HG02884 (cell line): ENCODE measurements at regions not wholly inside any gene's neighbourhood (a gene's known extent, or its start where the extent isn't known, plus 50 kb on each side); places are given as distances from the start of the nearest gene placed in this dataset.
A peak's percentile ranks its signal among the peaks of the same experiment; 100 is the strongest.
"Not testable (repeated sequence)": the region's sequence is repeated elsewhere in the genome, so short reads cannot be mapped to it uniquely, and the experiment has no call there.

Experiments used
- ATAC-seq: cut with Tn5 transposase; IDR thresholded peaks from one replicate; pipeline ENCODE4 v1.9.1; 2021; ENCODE audit warnings: mild to moderate bottlenecking, moderate library complexity; ENCODE audit not compliant: unreplicated experiment

DNA sequence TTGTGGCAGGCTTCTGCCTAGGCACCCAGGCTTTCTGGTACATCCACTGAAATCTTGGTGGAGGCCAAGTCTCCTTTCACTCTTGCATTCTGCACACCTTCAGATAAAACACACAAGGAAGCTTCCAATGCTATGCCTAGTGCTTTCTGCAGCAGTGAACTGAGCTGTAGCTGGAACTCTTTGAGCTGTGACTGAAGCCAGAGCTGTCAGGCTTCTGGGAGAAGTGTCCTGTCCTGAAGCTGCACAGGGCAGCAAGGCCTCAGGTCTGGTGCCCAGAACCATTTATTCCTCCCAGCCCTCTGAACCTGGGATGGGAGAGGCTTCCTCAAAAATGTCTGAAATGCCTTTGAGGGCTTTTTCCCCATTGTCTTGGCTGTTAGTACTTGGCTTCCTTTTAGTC, 941.7 kb downstream of the LRFN5 start:
- no peak for ATAC-seq

GRCh38 chr14:42545636-42546035, 939.0 kb downstream of the LRFN5 start:
- ATAC-seq = no peak

DNA sequence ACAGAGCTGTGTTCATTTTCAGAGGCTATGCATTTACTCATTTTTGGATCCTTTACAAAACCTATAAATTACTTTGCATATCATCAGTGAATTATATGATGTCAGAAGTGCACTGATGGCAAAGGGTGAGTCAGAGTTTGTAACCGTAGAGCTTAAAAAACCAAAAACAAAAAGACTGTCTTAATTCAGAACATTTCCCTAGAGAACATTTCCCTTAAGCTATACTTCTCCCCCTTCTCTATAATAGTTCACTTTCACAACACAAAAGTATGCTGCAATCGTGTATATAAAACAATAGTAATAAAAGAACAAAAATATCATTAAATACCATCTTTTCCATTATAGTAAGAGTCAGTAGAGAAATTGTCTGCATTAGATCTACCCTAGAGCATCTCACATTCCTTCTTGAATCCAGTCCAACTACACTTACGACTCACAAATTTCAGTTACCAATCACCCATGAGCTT, 934.9 kb downstream of the LRFN5 start:
- ATAC-seq = no peak

- no peak for ATAC-seq
Measured at GRCh38 chr14:42535397-42535796, 928.7 kb downstream of the LRFN5 start.

GRCh38 chr14:42533476-42533875, 926.8 kb downstream of the LRFN5 start:
- ATAC-seq = no peak

DNA sequence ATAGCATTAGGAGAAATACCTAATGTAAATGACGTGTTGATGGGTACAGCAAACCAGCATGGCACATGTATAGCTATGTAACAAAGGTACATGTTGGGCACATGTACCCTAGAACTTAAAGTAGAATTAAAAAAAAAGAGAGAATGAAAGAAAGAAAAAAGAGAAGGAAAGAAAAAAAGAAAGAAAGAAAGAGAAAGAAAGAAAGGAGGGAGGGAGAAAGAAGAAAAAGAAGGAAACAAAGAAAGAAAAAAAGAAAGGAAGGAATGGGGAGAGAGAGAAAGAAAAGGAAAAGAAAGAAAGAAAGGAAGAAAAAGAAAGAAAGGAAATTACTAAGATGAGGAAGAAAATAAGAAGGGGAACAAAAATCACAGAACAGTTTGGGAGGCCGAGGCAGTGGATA, 925.5 kb downstream of the LRFN5 start:
- no peak for ATAC-seq

- no peak for ATAC-seq
Measured at GRCh38 chr14:42527141-42527540, 920.5 kb downstream of the LRFN5 start.

GRCh38 chr14:42523666-42524065, 917.0 kb downstream of the LRFN5 start:
- ATAC-seq = peak; percentile 96

- ATAC-seq = no peak
Measured at GRCh38 chr14:42517806-42518500, 911.3 kb downstream of the LRFN5 start.

DNA sequence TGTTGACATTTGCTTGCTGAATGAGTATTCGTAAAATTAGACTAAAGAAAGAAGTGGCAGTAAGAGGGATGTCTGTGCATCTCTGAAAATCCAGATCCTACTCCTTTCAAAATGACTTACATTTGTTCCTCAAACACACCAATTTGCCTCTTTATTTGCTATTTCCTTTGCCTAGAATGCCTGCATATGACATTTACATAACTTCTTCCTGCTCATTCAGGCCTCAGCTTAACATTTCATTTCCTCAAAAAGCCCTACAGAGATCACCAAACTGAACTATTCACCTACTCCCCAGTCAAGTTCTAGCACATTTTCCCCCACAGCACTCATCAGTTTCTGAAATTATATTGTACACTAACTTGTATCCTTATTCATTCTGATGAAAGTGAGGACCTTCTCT, 907.2 kb downstream of the LRFN5 start:
- ATAC-seq = no peak

- ATAC-seq = no peak
Measured at GRCh38 chr14:42510071-42510470, 903.4 kb downstream of the LRFN5 start.

GRCh38 chr14:42508209-42508946, 901.7 kb downstream of the LRFN5 start:
- no peak for ATAC-seq

GRCh38 chr14:42504433-42504832, 897.8 kb downstream of the LRFN5 start:
- ATAC-seq = no peak

DNA sequence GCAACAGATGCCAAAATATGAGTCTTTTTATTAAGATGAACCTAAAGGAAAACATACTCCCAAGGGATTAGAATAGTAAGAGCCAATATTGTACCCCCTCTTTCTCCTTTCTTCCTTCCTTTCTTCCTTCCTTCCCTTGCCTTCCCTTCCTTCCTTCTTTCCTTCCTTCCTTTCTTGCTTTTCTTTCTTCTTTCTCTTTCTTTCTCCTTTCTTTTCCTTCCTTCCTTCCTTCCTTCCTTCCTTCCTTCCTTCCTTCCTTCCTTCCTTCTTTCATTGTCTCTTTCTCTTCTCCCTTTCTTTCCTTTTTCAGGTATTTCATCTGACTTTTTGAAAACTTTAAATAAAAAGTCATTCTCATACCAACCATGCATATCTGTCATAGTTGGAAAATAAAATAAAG, 892.5 kb downstream of the LRFN5 start:
- ATAC-seq = no peak

- ATAC-seq = no peak
Measured at GRCh38 chr14:42490536-42490935, 883.9 kb downstream of the LRFN5 start.

DNA sequence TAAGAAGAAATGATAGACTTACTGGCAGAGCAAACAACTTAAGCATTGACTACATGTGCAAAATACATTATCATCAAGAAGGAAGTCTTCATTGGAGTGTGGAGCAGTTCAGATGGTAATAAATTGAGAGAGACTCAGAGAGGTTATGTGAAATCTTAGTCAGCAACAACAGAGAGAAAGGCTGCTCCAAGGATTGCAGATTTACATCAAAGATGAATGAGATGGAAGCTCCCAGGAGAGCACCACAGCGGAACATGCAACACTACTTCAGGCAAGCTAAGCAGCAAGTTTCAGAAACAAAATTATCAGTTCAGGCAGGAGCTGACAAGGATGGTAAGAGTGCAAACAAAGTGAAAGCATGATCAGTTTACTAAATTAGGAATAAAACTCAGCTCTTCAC, 882.3 kb downstream of the LRFN5 start:
- ATAC-seq = no peak

- not testable (repeated sequence) for ATAC-seq
Measured at GRCh38 chr14:42482345-42482971, 875.8 kb downstream of the LRFN5 start.

DNA sequence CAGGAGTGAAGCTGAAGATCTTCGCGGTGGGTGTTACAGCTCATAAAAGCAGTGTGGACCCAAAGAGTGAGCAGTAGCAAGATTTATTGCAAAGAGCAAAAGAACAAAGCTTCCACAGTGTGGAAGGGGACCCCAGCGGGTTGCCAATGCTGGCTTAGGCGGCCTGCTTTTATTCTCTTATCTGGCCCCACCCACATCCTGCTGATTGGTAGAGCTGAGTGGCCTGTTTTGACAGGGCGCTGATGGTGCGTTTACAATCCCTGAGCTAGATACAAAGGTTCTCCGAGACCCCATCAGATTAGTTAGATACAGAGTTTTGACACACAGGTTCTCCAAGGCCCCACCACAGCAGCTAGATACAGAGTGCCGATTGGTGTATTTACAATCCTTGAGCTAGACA, 875.0 kb downstream of the LRFN5 start:
- ATAC-seq = not testable (repeated sequence)

DNA sequence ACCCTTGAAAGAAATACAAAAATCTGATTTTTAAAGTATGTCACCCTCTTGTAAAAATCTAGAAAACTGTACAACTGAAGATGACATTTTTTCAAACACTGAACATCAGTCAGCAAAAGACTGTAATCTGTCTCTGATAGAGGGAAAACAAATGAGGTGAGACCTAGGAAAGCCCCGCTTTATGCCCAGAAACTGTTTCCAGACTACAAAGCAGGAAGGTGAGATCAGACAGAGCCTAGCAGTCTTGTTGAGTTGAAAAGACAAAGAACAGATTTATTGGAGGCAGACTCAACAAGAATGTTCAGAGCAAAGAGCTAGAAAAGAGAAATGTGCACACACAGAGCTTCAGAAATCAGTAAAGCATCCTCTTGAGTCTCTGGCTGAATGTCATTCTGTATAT, 873.6 kb downstream of the LRFN5 start:
- no peak for ATAC-seq

DNA sequence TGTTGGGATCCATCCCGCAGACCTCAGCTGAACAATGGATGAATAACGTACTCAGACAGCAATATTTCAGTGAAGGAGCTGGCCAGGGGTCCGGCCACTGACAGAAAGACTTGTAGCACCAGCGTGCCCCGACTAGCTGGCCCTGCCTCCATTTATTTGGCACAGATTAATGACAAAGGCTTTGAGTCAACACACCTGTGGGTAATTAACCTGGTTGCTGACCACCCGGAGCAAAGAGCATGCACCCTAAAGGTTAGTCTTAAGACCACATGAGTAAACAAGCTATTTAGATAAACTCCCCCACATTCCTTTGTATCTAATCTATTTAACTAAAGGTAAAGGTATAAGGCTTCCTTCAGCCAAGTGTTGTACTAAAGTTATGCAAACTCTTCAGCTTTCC, 868.6 kb downstream of the LRFN5 start:
- ATAC-seq = no peak

- no peak for ATAC-seq
Measured at GRCh38 chr14:42470427-42470719, 863.7 kb downstream of the LRFN5 start.
